SK-N-SH treated with all-trans-retinoic acid at 6 μM for 48 hours (cell line): ENCODE measurements at regions not wholly inside any gene's neighbourhood (a gene's known extent, or its start where the extent isn't known, plus 50 kb on each side); places are given as distances from the start of the nearest gene placed in this dataset.

Experiments
- ATAC-seq: fragments of 200-7000 bp; cut with Tn5 transposase; 3 replicates; pipeline ENCODE4 v1.9.1; 2020; ENCODE audit warnings: mild to moderate bottlenecking, moderate library complexity
- BACH2 ChIP-seq: fragments of 250-450 bp; sonication (Bioruptor Pico); IDR thresholded peaks from 2 replicates; pipeline ENCODE4 v1.9.0; 2021; ENCODE audit warnings: mild to moderate bottlenecking, borderline replicate concordance
- CSDC2 ChIP-seq: fragments of 250-450 bp; sonication (Bioruptor Pico); IDR thresholded peaks from 2 replicates; pipeline ENCODE4 v1.5.0; 2020; ENCODE audit warnings: mild to moderate bottlenecking, moderate library complexity
- CSRNP3 ChIP-seq: fragments of 250-450 bp; sonication (Bioruptor Pico); IDR thresholded peaks from 2 replicates; pipeline ENCODE4 v1.5.1; 2021; ENCODE audit warnings: mild to moderate bottlenecking, moderate library complexity
- ESRRG ChIP-seq: fragments of 250-450 bp; sonication (Bioruptor Pico); IDR thresholded peaks from 2 replicates; pipeline ENCODE4 v1.6.1; 2021; ENCODE audit warnings: mild to moderate bottlenecking
- GLIS3 ChIP-seq: fragments of 250-450 bp; sonication (Bioruptor Pico); IDR thresholded peaks from 2 replicates; pipeline ENCODE4 v1.5.0; 2020; ENCODE audit warnings: mild to moderate bottlenecking, moderate library complexity
- ISL1 ChIP-seq: fragments of 250-450 bp; sonication (Bioruptor Pico); IDR thresholded peaks from 2 replicates; pipeline ENCODE4 v2.1.2; 2022; ENCODE audit warnings: mild to moderate bottlenecking, moderate library complexity
- POU6F1 ChIP-seq: fragments of 250-450 bp; sonication (Bioruptor Pico); IDR thresholded peaks from 2 replicates; pipeline ENCODE4 v1.8.0; 2021; ENCODE audit warnings: low read depth, mild to moderate bottlenecking, moderate library complexity, borderline replicate concordance
- RARB ChIP-seq: fragments of 250-450 bp; sonication (Bioruptor Pico); IDR thresholded peaks from 2 replicates; pipeline ENCODE4 v1.8.0; 2021; ENCODE audit warnings: mild to moderate bottlenecking, moderate library complexity
- SNAI2 ChIP-seq: fragments of 250-450 bp; sonication (Bioruptor Pico); IDR thresholded peaks from 2 replicates; pipeline ENCODE4 v1.5.0; 2020; ENCODE audit warnings: mild to moderate bottlenecking, moderate library complexity
- TCF4 ChIP-seq: fragments of 250-450 bp; sonication (Bioruptor Pico); IDR thresholded peaks from 2 replicates; pipeline ENCODE4 v1.8.0; 2021; ENCODE audit warnings: mild to moderate bottlenecking, moderate library complexity, borderline replicate concordance
- ZC3H10 ChIP-seq: fragments of 250-450 bp; sonication (Bioruptor Pico); IDR thresholded peaks from 2 replicates; pipeline ENCODE4 v1.5.1; 2021; ENCODE audit warnings: mild to moderate bottlenecking, moderate library complexity
- ZFP3 ChIP-seq: fragments of 250-450 bp; sonication (Bioruptor Pico); IDR thresholded peaks from 2 replicates; pipeline ENCODE4 v1.5.0; 2020; ENCODE audit warnings: mild to moderate bottlenecking, moderate library complexity
- ZNF565 ChIP-seq: fragments of 450-650 bp; formaldehyde crosslinking; conservative IDR thresholded peaks from 2 replicates; pipeline ENCODE4 v1.5.0; 2020; ENCODE audit warnings: low read depth, mild to moderate bottlenecking, moderate library complexity
- ZNF8 ChIP-seq: fragments of 450-650 bp; formaldehyde crosslinking; IDR thresholded peaks from 2 replicates; pipeline ENCODE4 v1.5.0; 2020; ENCODE audit warnings: mild to moderate bottlenecking, moderate library complexity
- TF ChIP-seq, protein P1 (sequence below): fragments of 250-450 bp; sonication (Bioruptor Pico); IDR thresholded peaks from 2 replicates; pipeline ENCODE4 v1.5.1; 2020; ENCODE audit warnings: low read depth, mild to moderate bottlenecking, moderate library complexity
- TF ChIP-seq, protein P2 (sequence below): fragments of 250-450 bp; sonication (Bioruptor Pico); IDR thresholded peaks from 2 replicates; pipeline ENCODE4 v1.8.0; 2020; ENCODE audit warnings: mild to moderate bottlenecking, moderate library complexity, borderline replicate concordance
- TF ChIP-seq, protein P3 (sequence below): fragments of 250-450 bp; sonication (Bioruptor Pico); IDR thresholded peaks from 2 replicates; pipeline ENCODE4 v1.5.0; 2020; ENCODE audit warnings: mild to moderate bottlenecking, moderate library complexity

- TF ChIP-seq, protein P1, sequence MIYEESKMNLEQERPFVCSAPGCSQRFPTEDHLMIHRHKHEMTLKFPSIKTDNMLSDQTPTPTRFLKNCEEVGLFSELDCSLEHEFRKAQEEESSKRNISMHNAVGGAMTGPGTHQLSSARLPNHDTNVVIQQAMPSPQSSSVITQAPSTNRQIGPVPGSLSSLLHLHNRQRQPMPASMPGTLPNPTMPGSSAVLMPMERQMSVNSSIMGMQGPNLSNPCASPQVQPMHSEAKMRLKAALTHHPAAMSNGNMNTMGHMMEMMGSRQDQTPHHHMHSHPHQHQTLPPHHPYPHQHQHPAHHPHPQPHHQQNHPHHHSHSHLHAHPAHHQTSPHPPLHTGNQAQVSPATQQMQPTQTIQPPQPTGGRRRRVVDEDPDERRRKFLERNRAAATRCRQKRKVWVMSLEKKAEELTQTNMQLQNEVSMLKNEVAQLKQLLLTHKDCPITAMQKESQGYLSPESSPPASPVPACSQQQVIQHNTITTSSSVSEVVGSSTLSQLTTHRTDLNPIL (CRISPR knock-in tag) = no peak
- TF ChIP-seq, all 23 proteins: peak for 0
Measured at GRCh38 chr2:120858361-120859106, 122.9 kb downstream of the GLI2 start (continued).

DNA sequence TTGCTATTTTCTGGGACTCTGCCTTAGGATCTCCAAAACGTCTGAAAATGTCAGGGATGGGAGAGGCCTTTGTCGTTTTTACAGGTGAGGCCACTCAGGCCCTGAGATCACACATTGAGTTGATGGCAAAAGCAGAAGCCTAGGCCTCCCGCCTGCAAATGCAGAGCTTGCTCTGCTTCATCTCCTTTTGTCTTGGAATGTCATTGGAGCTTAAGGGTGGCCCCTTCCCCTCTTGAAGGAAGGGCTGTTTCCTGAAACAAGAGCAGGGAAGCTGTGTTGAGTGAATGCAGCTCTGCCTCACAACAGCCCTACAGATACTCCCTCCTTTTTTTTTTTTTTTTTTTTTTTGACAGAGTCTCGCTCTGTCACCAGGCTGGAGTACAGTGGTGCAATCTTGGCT lies 123.5 kb downstream of the GLI2 start:
- no peak for TF ChIP-seq GLIS3 (CRISPR knock-in tag)
- TF ChIP-seq, all 23 proteins: peak for 0

GRCh38 chr2:120859814-120860578 lies 124.3 kb downstream of the GLI2 start:
- ATAC-seq = no peak
- no peak for TF ChIP-seq ZNF565 (CRISPR knock-in tag)

More for the DNA sequence above, 123.5 kb downstream of the GLI2 start:
- no peak for ATAC-seq

GRCh38 chr2:120860579-120860922 lies 124.9 kb downstream of the GLI2 start:
- TF ChIP-seq POU6F1 (CRISPR knock-in tag) = no peak
- TF ChIP-seq CSRNP3 (CRISPR knock-in tag) = no peak
- no peak for TF ChIP-seq CSDC2 (CRISPR knock-in tag)
- no peak for TF ChIP-seq ZNF565 (CRISPR knock-in tag)
- TF ChIP-seq ZC3H10 (CRISPR knock-in tag) = no peak
- no peak for TF ChIP-seq ESRRG (CRISPR knock-in tag)
- TF ChIP-seq BACH2 = no peak
- no peak for TF ChIP-seq ZNF8 (CRISPR knock-in tag)
- no peak for TF ChIP-seq TCF4 (CRISPR knock-in tag)
- no peak for TF ChIP-seq ISL1 (CRISPR knock-in tag)
- no peak for TF ChIP-seq SNAI2
- no peak for TF ChIP-seq GLIS3 (CRISPR knock-in tag)
- no peak for TF ChIP-seq ZFP3 (CRISPR knock-in tag)
- TF ChIP-seq RARB (CRISPR knock-in tag) = no peak
- no peak for ATAC-seq

DNA sequence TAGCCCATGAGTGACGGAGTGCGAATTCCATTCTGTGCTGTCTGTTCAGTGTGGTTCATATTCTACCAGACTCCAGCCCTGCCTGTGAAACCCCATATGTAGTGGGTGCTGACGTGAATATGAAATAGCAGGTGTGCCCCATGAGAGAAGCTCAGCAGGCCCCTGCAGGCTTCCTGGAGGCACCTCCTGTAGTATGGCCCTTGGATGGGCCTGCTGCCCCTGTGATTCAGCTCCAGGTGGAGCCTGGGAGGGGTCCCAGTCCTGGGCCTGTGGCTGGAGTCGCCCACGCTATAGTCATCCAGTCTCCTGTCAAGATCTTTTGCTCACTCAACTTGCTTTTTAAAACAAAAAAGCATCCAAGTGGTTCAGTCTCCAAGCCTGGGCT lies 125.5 kb downstream of the GLI2 start:
- ATAC-seq = no peak
- TF ChIP-seq RARB (CRISPR knock-in tag) (no peak), POU6F1 (CRISPR knock-in tag) (no peak), ZC3H10 (CRISPR knock-in tag) (no peak)
- TF ChIP-seq, protein P2, sequence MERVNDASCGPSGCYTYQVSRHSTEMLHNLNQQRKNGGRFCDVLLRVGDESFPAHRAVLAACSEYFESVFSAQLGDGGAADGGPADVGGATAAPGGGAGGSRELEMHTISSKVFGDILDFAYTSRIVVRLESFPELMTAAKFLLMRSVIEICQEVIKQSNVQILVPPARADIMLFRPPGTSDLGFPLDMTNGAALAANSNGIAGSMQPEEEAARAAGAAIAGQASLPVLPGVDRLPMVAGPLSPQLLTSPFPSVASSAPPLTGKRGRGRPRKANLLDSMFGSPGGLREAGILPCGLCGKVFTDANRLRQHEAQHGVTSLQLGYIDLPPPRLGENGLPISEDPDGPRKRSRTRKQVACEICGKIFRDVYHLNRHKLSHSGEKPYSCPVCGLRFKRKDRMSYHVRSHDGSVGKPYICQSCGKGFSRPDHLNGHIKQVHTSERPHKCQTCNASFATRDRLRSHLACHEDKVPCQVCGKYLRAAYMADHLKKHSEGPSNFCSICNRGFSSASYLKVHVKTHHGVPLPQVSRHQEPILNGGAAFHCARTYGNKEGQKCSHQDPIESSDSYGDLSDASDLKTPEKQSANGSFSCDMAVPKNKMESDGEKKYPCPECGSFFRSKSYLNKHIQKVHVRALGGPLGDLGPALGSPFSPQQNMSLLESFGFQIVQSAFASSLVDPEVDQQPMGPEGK (CRISPR knock-in tag) = no peak
- TF ChIP-seq, protein P3, sequence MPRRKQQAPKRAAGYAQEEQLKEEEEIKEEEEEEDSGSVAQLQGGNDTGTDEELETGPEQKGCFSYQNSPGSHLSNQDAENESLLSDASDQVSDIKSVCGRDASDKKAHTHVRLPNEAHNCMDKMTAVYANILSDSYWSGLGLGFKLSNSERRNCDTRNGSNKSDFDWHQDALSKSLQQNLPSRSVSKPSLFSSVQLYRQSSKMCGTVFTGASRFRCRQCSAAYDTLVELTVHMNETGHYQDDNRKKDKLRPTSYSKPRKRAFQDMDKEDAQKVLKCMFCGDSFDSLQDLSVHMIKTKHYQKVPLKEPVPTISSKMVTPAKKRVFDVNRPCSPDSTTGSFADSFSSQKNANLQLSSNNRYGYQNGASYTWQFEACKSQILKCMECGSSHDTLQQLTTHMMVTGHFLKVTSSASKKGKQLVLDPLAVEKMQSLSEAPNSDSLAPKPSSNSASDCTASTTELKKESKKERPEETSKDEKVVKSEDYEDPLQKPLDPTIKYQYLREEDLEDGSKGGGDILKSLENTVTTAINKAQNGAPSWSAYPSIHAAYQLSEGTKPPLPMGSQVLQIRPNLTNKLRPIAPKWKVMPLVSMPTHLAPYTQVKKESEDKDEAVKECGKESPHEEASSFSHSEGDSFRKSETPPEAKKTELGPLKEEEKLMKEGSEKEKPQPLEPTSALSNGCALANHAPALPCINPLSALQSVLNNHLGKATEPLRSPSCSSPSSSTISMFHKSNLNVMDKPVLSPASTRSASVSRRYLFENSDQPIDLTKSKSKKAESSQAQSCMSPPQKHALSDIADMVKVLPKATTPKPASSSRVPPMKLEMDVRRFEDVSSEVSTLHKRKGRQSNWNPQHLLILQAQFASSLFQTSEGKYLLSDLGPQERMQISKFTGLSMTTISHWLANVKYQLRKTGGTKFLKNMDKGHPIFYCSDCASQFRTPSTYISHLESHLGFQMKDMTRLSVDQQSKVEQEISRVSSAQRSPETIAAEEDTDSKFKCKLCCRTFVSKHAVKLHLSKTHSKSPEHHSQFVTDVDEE (CRISPR knock-in tag) = no peak
- TF ChIP-seq, protein P1 (CRISPR knock-in tag) = no peak
